Inflammatory macrophage treated with lipopolysaccharide for 1 hour (primary cell): ENCODE measurements at regions not wholly inside any gene's neighbourhood (a gene's known extent, or its start where the extent isn't known, plus 50 kb on each side); places are given as distances from the start of the nearest gene placed in this dataset.

ENCODE experiments used
- DNase-seq, 2 donors: peaks; one replicate each; pipeline ENCODE4 v3.0.0-alpha.2; 2020 to 2022

DNA sequence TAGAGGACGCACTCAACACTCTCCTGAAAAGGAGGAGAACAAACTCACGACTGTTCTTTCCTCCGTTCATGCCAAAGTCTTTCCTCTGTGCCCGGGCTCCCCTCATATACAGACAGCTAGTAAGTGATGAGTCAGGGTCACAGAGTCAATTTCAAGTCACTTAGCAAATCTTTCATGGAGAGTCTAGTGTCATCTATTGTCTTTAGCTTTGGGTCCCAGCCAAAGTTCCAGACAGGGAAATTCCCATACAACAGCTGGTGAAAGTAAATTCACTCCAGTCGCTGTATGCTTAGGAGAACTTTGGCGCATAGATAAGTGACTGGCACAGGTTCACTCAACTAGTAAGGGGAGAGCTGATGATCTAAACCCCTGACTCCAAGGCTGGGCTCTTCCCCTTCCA, 226.5 kb downstream of the MID1 start:
- DNase-seq = no peak

DNA sequence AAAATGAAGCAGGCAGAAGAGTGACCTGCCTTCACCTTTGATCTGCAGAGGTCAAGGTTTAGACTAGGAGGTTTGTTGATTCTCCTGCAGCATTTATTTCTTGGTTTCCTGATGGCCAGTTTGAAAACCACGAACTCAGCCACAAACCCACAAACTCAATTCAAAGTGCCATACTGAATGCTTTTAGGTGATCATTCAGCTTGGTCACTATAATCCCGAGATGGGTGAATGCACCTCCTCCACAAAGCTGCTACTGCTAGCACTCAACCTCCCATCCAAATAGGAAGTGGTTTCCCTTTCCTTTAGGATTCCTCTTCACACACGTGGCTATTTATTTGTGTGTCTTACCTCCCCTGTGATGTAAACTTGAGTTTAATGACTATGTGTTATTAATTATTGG, 225.2 kb downstream of the MID1 start:
- DNase-seq = no peak
